HepG2 (cell line): ENCODE measurements at regions not wholly inside any gene's neighbourhood (a gene's known extent, or its start where the extent isn't known, plus 50 kb on each side); places are given as distances from the start of the nearest gene placed in this dataset.

Experiments
- ATAC-seq: fragments of 200-7000 bp; cut with Tn5 transposase; 3 replicates; pipeline ENCODE4 v1.9.1; 2020; ENCODE audit warnings: mild to moderate bottlenecking, moderate library complexity
- BruUV-seq: library from RNA; stranded (reverse); fragments of 400-500 nt; replicated peaks from 2 replicates; lab custom pipeline; 2021; lab: Mats Ljungman, UMichigan
- CTCF ChIA-PET: fragments of 300-600 bp; formaldehyde crosslinking; extraction: SDS; loops from one replicate; lab custom pipeline; 2021; ENCODE audit warnings: low total read pairs, inconsistent platforms, low intra/inter-chr PET ratio; lab: Yijun Ruan, JAX
- POLR2A ChIA-PET: fragments of 350-600 bp; sonication (Branson Sonifier 250); formaldehyde crosslinking; loops from one replicate; lab custom pipeline; 2020; ENCODE audit warnings: antibody characterized with exemption, inconsistent platforms; lab: Yijun Ruan, JAX
- DNase-seq: peaks from one replicate; pipeline ENCODE4 v3.0.0-alpha.2; 2015; ENCODE audit warnings: low spot score
- FAIRE-seq: peaks from 3 replicates; lab custom pipeline; 2011; peaks lifted over from hg19 to GRCh38; lab: Jason Lieb, UNC
- H2AFZ ChIP-seq: one replicate; pipeline ENCODE4 v1.6.1; 2011; ENCODE audit warnings: low read length, inconsistent platforms
- H3K27ac ChIP-seq: fragments of 300-600 bp; 3 replicates; pipeline ENCODE4 v1.8.0; 2011; ENCODE audit warnings: mixed run types, mild to moderate bottlenecking, mixed read lengths, low read length, inconsistent platforms; ENCODE audit not compliant: insufficient read depth; ENCODE audit errors: extremely low read length
- H3K27me3 ChIP-seq, 2 experiments: fragments of 200-600 bp in 1 of 2; 2 replicates in 1 of 2; 3 replicates in 1 of 2; pipeline versions ENCODE4 v1.6.0 to v1.8.0; 2011; ENCODE audit warnings: low read length in 2 of 2, mild to moderate bottlenecking in 2 of 2, moderate library complexity in 2 of 2, inconsistent platforms in 1 of 2; ENCODE audit not compliant: insufficient read depth in 2 of 2, control insufficient read depth in 1 of 2
- H3K36me3 ChIP-seq, 2 experiments: fragments of 200-600 bp in 1 of 2; replicated peaks in 1 of 2; 2 replicates in 1 of 2; 3 replicates in 1 of 2; pipeline versions ENCODE4 v1.5.1 to v1.8.0; 2011; ENCODE audit warnings: low read length in 2 of 2, inconsistent platforms in 1 of 2; ENCODE audit not compliant: insufficient read depth in 2 of 2, control insufficient read depth in 1 of 2
- H3K4me1 ChIP-seq: 2 replicates; pipeline ENCODE4 v1.5.1; 2012; ENCODE audit warnings: low read length, inconsistent platforms; ENCODE audit not compliant: insufficient read depth
- H3K4me2 ChIP-seq: 2 replicates; pipeline ENCODE4 v1.6.0; 2011; ENCODE audit warnings: low read depth, low read length, inconsistent platforms
- H3K4me3 ChIP-seq, 3 experiments: fragments of 200-600 bp in 1 of 3; sonication (generic), shearing (Covaris generic) in 1 of 3; replicated peaks in 1 of 3; 2 replicates each; pipeline ENCODE4 v1.5.1; 2011 to 2016; ENCODE audit warnings: low read length in 3 of 3, inconsistent platforms in 2 of 3, low read depth in 2 of 3, mild to moderate bottlenecking in 2 of 3, control low read depth in 1 of 3, mixed read lengths in 1 of 3; ENCODE audit not compliant: insufficient read depth in 1 of 3
- H3K79me2 ChIP-seq: one replicate; pipeline ENCODE4 v1.6.1; 2011; ENCODE audit warnings: low read length, inconsistent platforms; ENCODE audit not compliant: insufficient read depth
- H3K9ac ChIP-seq: 2 replicates; pipeline ENCODE4 v1.6.0; 2011; ENCODE audit warnings: mild to moderate bottlenecking, low read depth, low read length, inconsistent platforms; ENCODE audit not compliant: insufficient read depth
- H3K9me3 ChIP-seq: 2 replicates; pipeline ENCODE4 v1.5.1; 2012; ENCODE audit warnings: mild to moderate bottlenecking, low read length
- H4K20me1 ChIP-seq: 2 replicates; pipeline ENCODE4 v1.6.0; 2011; ENCODE audit warnings: inconsistent platforms, mild to moderate bottlenecking, low read length, moderate library complexity; ENCODE audit not compliant: insufficient read depth
- CEBPB ChIP-seq: IDR thresholded peaks from 2 replicates; pipeline ENCODE4 v1.6.1; 2011; ENCODE audit warnings: low read depth, low read length, improper control_type of control experiment, borderline replicate concordance
- GTF3A ChIP-seq: sonication (generic); formaldehyde crosslinking; conservative IDR thresholded peaks from 2 replicates; pipeline ENCODE4 v1.4.0; 2020; ENCODE audit warnings: mild to moderate bottlenecking, missing genetic modification reagents
- NCOA1 ChIP-seq: sonication (generic); formaldehyde crosslinking; IDR thresholded peaks from 2 replicates; pipeline ENCODE4 v1.9.0; 2021; ENCODE audit warnings: missing genetic modification reagents
- NFYC ChIP-seq: IDR thresholded peaks from 2 replicates; pipeline ENCODE4 v1.6.1; 2016; ENCODE audit warnings: missing genetic modification reagents, missing compliant biosample characterization
- RCOR2 ChIP-seq: IDR thresholded peaks from 2 replicates; pipeline ENCODE4 v1.6.1; 2016; ENCODE audit warnings: missing biosample characterization, missing genetic modification reagents
- TOE1 ChIP-seq: sonication (generic); formaldehyde crosslinking; IDR thresholded peaks from 2 replicates; pipeline ENCODE4 v1.4.0; 2020; ENCODE audit warnings: mild to moderate bottlenecking, missing genetic modification reagents
- ZBTB43 ChIP-seq: sonication (generic); formaldehyde crosslinking; conservative IDR thresholded peaks from 2 replicates; pipeline ENCODE4 v1.4.0; 2020; ENCODE audit warnings: missing genetic modification reagents
- ZFP36L1 ChIP-seq: sonication (generic); formaldehyde crosslinking; IDR thresholded peaks from 2 replicates; pipeline ENCODE4 v1.8.0; 2022; ENCODE audit warnings: mild to moderate bottlenecking, missing genetic modification reagents, moderate library complexity
- ZNF432 ChIP-seq: sonication (generic); formaldehyde crosslinking; IDR thresholded peaks from 2 replicates; pipeline ENCODE4 v1.5.0; 2020; ENCODE audit warnings: missing genetic modification reagents, mild to moderate bottlenecking, borderline replicate concordance
- ZNF564 ChIP-seq: sonication (generic); formaldehyde crosslinking; IDR thresholded peaks from 2 replicates; pipeline ENCODE4 v1.8.1; 2023; ENCODE audit warnings: mild to moderate bottlenecking, missing genetic modification reagents
- ZNF598 ChIP-seq: sonication (generic); formaldehyde crosslinking; IDR thresholded peaks from 2 replicates; pipeline ENCODE4 v1.5.1; 2020; ENCODE audit warnings: mild to moderate bottlenecking, missing genetic modification reagents, borderline replicate concordance
- WGBS: methylation state at CpG from one replicate; pipeline ENCODE4 v1.1.6; 2017; ENCODE audit warnings: low lambda C conversion rate; 5-methylcytosine and 5-hydroxymethylcytosine counted together
- in situ Hi-C: cut with HindIII; loops from 2 replicates; pipeline ENCODE4 v1.10.0; 2017; ENCODE audit warnings: low pct_unique_long_range_greater_than_20kb; ENCODE audit not compliant: extremely low pct_ligation_motif_present
- intact Hi-C: fragments of 100-400 bp; cut with micrococcal nuclease; formaldehyde crosslinking; loops from one replicate; pipeline ENCODE4 v1.10.0; 2022; ENCODE audit not compliant: unreplicated experiment
- TF ChIP-seq, protein P1 (sequence below): sonication (generic); formaldehyde crosslinking; IDR thresholded peaks from 2 replicates; pipeline ENCODE4 v1.4.0; 2020; ENCODE audit warnings: mild to moderate bottlenecking, missing genetic modification reagents
- TF ChIP-seq, protein P2 (sequence below): sonication (generic); formaldehyde crosslinking; IDR thresholded peaks from 2 replicates; pipeline ENCODE4 v1.4.0; 2020; ENCODE audit warnings: missing genetic modification reagents, borderline replicate concordance
- TF ChIP-seq, protein P3 (sequence below): sonication (generic); formaldehyde crosslinking; IDR thresholded peaks from 2 replicates; pipeline ENCODE4 v1.4.0; 2020; ENCODE audit warnings: mild to moderate bottlenecking, missing genetic modification reagents, borderline replicate concordance
- TF ChIP-seq, protein P4 (sequence below): sonication (generic); formaldehyde crosslinking; IDR thresholded peaks from 2 replicates; pipeline ENCODE4 v1.5.0; 2020; ENCODE audit warnings: missing genetic modification reagents, mild to moderate bottlenecking, borderline replicate concordance

DNA sequence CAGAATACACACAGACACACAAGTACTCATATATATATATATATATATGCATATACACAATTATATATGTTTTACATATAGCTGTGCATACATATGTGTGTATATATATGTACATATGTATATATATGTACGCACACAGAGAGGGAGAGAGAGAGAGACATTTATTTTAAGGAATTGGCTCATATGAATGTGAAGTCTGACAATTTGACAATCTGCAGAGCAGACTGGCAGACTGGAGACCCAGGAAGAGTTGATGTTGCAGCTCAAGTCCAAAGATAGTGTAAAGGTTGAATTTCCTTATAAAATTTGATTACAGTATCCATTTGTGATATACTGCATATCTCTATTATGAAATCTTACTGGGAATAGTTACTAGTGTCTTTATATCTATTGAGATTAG is 1330.3 kb upstream of the CADM2 start:
- 8% methylated on average over 1 of the region's 1 CpG for WGBS
- Histone ChIP-seq H3K4me1 (no peaks in the 10 kb centered on the region), H3K79me2 (no peaks in the 10 kb centered on the region), H3K27ac (no peak overlapping the region), H3K4me3 (no peak overlapping the region), H3K9me3 (no peaks in the 10 kb centered on the region), H3K36me3 (no peaks in the 10 kb centered on the region), H3K4me2 (no peak overlapping the region), H3K27me3 (no peaks in the 10 kb centered on the region), H2AFZ (no peak overlapping the region), H4K20me1 (no peaks in the 10 kb centered on the region), H3K9ac (no peak overlapping the region)
- FAIRE-seq (no peak), ATAC-seq (no peak), DNase-seq (no peak)
- in situ Hi-C loops (no loop called here), intact Hi-C loops (no loop called here)
- ChIA-PET CTCF (no interaction called here), POLR2A (no interaction called here)
- BruUV-seq, result no TSS peak
- TF ChIP-seq ZNF598, result no peak
- no peak for TF ChIP-seq NCOA1 (CRISPR knock-in tag)
- no peak for TF ChIP-seq GTF3A (CRISPR knock-in tag)
- TF ChIP-seq NFYC, result no peak
- TF ChIP-seq, protein P1, sequence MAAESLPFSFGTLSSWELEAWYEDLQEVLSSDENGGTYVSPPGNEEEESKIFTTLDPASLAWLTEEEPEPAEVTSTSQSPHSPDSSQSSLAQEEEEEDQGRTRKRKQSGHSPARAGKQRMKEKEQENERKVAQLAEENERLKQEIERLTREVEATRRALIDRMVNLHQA (CRISPR knock-in tag), result no peak
- TF ChIP-seq, protein P2, sequence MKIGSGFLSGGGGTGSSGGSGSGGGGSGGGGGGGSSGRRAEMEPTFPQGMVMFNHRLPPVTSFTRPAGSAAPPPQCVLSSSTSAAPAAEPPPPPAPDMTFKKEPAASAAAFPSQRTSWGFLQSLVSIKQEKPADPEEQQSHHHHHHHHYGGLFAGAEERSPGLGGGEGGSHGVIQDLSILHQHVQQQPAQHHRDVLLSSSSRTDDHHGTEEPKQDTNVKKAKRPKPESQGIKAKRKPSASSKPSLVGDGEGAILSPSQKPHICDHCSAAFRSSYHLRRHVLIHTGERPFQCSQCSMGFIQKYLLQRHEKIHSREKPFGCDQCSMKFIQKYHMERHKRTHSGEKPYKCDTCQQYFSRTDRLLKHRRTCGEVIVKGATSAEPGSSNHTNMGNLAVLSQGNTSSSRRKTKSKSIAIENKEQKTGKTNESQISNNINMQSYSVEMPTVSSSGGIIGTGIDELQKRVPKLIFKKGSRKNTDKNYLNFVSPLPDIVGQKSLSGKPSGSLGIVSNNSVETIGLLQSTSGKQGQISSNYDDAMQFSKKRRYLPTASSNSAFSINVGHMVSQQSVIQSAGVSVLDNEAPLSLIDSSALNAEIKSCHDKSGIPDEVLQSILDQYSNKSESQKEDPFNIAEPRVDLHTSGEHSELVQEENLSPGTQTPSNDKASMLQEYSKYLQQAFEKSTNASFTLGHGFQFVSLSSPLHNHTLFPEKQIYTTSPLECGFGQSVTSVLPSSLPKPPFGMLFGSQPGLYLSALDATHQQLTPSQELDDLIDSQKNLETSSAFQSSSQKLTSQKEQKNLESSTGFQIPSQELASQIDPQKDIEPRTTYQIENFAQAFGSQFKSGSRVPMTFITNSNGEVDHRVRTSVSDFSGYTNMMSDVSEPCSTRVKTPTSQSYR (CRISPR knock-in tag), result no peak
- TF ChIP-seq, protein P3, sequence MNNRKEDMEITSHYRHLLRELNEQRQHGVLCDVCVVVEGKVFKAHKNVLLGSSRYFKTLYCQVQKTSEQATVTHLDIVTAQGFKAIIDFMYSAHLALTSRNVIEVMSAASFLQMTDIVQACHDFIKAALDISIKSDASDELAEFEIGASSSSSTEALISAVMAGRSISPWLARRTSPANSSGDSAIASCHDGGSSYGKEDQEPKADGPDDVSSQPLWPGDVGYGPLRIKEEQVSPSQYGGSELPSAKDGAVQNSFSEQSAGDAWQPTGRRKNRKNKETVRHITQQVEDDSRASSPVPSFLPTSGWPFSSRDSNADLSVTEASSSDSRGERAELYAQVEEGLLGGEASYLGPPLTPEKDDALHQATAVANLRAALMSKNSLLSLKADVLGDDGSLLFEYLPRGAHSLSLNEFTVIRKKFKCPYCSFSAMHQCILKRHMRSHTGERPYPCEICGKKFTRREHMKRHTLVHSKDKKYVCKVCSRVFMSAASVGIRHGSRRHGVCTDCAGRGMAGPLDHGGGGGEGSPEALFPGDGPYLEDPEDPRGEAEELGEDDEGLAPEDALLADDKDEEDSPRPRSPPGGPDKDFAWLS (CRISPR knock-in tag), result no peak
- no peak for TF ChIP-seq ZNF564
- TF ChIP-seq ZFP36L1 (CRISPR knock-in tag), result no peak
- TF ChIP-seq RCOR2, result no peak
- TF ChIP-seq ZBTB43 (CRISPR knock-in tag), result no peak
- TF ChIP-seq ZNF432 (CRISPR knock-in tag), result no peak
- TF ChIP-seq CEBPB, result no peak
- TF ChIP-seq, protein P4, sequence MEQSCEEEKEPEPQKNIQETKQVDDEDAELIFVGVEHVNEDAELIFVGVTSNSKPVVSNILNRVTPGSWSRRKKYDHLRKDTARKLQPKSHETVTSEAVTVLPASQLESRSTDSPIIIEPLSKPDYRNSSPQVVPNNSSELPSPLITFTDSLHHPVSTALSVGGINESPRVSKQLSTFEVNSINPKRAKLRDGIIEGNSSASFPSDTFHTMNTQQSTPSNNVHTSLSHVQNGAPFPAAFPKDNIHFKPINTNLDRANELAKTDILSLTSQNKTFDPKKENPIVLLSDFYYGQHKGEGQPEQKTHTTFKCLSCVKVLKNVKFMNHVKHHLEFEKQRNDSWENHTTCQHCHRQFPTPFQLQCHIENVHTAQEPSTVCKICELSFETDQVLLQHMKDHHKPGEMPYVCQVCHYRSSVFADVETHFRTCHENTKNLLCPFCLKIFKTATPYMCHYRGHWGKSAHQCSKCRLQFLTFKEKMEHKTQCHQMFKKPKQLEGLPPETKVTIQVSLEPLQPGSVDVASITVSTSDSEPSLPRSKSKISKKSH, result no peak
- TF ChIP-seq TOE1 (CRISPR knock-in tag), result no peak
